Lower leg skin (tissue), 4 donors: ENCODE measurements at regions not wholly inside any gene's neighbourhood (a gene's known extent, or its start where the extent isn't known, plus 50 kb on each side); places are given as distances from the start of the nearest gene placed in this dataset.

Experiments used
- DNase-seq, 2 donors: peaks; one replicate each; pipeline ENCODE4 v3.0.0-alpha.2; 2019; ENCODE audit warnings: low spot score in 2 of 2
- H3K4me3 ChIP-seq: fragments of 200-600 bp; sonication (generic); 2 replicates; pipeline ENCODE4 v1.5.1; 2017; ENCODE audit warnings: mild to moderate bottlenecking, low read depth; ENCODE audit not compliant: poor library complexity, severe bottlenecking
- CTCF ChIP-seq, 3 donors: fragments of 450-650 bp; IDR thresholded peaks; one replicate each; pipeline ENCODE4 v1.5.1; 2016; ENCODE audit warnings: antibody characterized with exemption in 3 of 3, mild to moderate bottlenecking in 3 of 3, moderate library complexity in 2 of 3
- POLR2A ChIP-seq, 2 donors: fragments of 450-650 bp; IDR thresholded peaks; one replicate each; pipeline ENCODE4 v1.6.1; 2016 to 2017; ENCODE audit warnings: antibody characterized with exemption in 2 of 2, mild to moderate bottlenecking in 1 of 2, moderate library complexity in 1 of 2
- WGBS, 2 donors: methylation state at CpG; one replicate each; pipeline ENCODE4 v1.1.5; 2018; 5-methylcytosine and 5-hydroxymethylcytosine counted together
- intact Hi-C: fragments of 100-400 bp; cut with DNase I; formaldehyde crosslinking; loops from one replicate; pipeline ENCODE4 v1.15.0; 2023; ENCODE audit warnings: low total_unique reads

GRCh38 chr16:76816475-76816874 lies 374.5 kb upstream of the MON1B start:
- DNase-seq, result no peak
- 76 to 90% methylated on average over 2 of the region's 2 CpGs for WGBS, 2 donors
- no peak for TF ChIP-seq CTCF (IDR thresholded peaks at IDR 0.05)
- TF ChIP-seq POLR2A (IDR thresholded peaks at IDR 0.05), result no peak
- intact Hi-C loops, result no loop called here
- no peak overlapping the region for H3K4me3 ChIP-seq

- intact Hi-C loops, result no loop called here
- no peak for DNase-seq
- TF ChIP-seq CTCF (IDR thresholded peaks at IDR 0.05) (no peak), POLR2A (IDR thresholded peaks at IDR 0.05) (no peak)
- no peak overlapping the region for H3K4me3 ChIP-seq
- WGBS, 2 donors, result 50 to 60% methylated on average over 3 of the region's 3 CpGs
Measured at GRCh38 chr16:76818606-76819181, 372.3 kb upstream of the MON1B start.

- 73 to 76% methylated on average over 8 of the region's 8 CpGs for WGBS, 2 donors
- intact Hi-C loops, result no loop called here
- no peak overlapping the region for H3K4me3 ChIP-seq
- DNase-seq, result no peak
- no peak for TF ChIP-seq CTCF (IDR thresholded peaks at IDR 0.05)
- no peak for TF ChIP-seq POLR2A (IDR thresholded peaks at IDR 0.05)
Measured at GRCh38 chr16:76819226-76819916, 371.6 kb upstream of the MON1B start.

DNA sequence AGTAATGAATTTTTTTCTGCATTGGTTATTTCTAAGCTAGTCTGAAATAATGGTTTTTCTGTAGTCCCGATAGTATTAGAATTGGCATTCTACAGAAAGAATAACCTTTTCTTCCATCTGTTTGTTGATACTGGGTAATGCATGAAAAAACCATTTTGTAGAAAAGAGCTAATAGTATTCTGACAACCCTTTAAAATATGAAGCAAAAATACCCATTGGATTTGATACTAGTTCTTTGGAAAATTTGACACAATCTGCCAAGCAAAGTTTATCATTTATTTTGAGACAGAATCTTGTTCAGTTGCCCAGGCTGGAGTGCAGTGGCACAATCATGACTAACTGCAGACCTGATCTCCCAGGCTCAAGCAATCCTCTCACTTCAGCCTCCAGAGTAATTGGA lies 366.8 kb upstream of the MON1B start:
- DNase-seq, result no peak
- TF ChIP-seq CTCF (IDR thresholded peaks at IDR 0.05), result no peak
- TF ChIP-seq POLR2A (IDR thresholded peaks at IDR 0.05), result no peak
- no peak overlapping the region for H3K4me3 ChIP-seq
- intact Hi-C loops, result no loop called here
- WGBS, 2 donors, result 74 to 82% methylated on average over 1 of the region's 1 CpG

GRCh38 chr16:76824791-76825190 lies 366.2 kb upstream of the MON1B start:
- no peak overlapping the region for H3K4me3 ChIP-seq
- 81 to 88% methylated on average over 2 of the region's 2 CpGs for WGBS, 2 donors
- intact Hi-C loops, result no loop called here
- DNase-seq, result no peak
- no peak for TF ChIP-seq POLR2A (IDR thresholded peaks at IDR 0.05)
- TF ChIP-seq CTCF (IDR thresholded peaks at IDR 0.05), result no peak

GRCh38 chr16:76835339-76835738 lies 355.7 kb upstream of the MON1B start:
- no peak for TF ChIP-seq POLR2A (IDR thresholded peaks at IDR 0.05)
- TF ChIP-seq CTCF (IDR thresholded peaks at IDR 0.05), result no peak
- no peak overlapping the region for H3K4me3 ChIP-seq
- 88 to 92% methylated on average over 4 of the region's 4 CpGs for WGBS, 2 donors
- DNase-seq, result no peak
- intact Hi-C loops, result no loop called here
